PC-3 (cell line): ENCODE measurements at regions not wholly inside any gene's neighbourhood (a gene's known extent, or its start where the extent isn't known, plus 50 kb on each side); places are given as distances from the start of the nearest gene placed in this dataset.

ENCODE experiments used
- ATAC-seq: fragments of 200-7000 bp; cut with Tn5 transposase; 2 replicates; pipeline ENCODE4 v1.9.1; 2020; ENCODE audit warnings: mild to moderate bottlenecking, moderate library complexity
- BruUV-seq: library from RNA; stranded (reverse); fragments of 400-500 nt; replicated peaks from 2 replicates; lab custom pipeline; 2021; lab: Mats Ljungman, UMichigan
- CTCF ChIA-PET: fragments of 300-600 bp; sonication (Branson Sonifier 250); formaldehyde crosslinking; loops from one replicate; lab custom pipeline; 2022; ENCODE audit warnings: antibody characterized with exemption; lab: Charles Lee
- POLR2A ChIA-PET: fragments of 300-600 bp; sonication (Branson Sonifier 250); formaldehyde crosslinking; loops from one replicate; lab custom pipeline; 2022; ENCODE audit warnings: antibody characterized with exemption; ENCODE audit not compliant: unreplicated experiment; lab: Charles Lee
- DNase-seq: peaks from one replicate; pipeline ENCODE4 v3.0.0-alpha.2; 2015
- H2AFZ ChIP-seq: fragments of 300-600 bp; sonication (generic); 2 replicates; pipeline ENCODE4 v1.6.0; 2016; ENCODE audit warnings: antibody characterized with exemption, low read length
- H3F3A ChIP-seq: fragments of 300-600 bp; sonication (generic); one replicate; pipeline ENCODE4 v1.6.0; 2017; ENCODE audit warnings: antibody characterized with exemption, low read length, control low read depth, mild to moderate bottlenecking; ENCODE audit not compliant: unreplicated experiment
- H3K27ac ChIP-seq: fragments of 300-600 bp; sonication (generic); 2 replicates; pipeline ENCODE4 v1.5.1; 2016; ENCODE audit warnings: mild to moderate bottlenecking, low read length
- H3K27me3 ChIP-seq: fragments of 300-600 bp; sonication (generic); 2 replicates; pipeline ENCODE4 v1.6.1; 2016; ENCODE audit warnings: low read length, mixed read lengths
- H3K36me3 ChIP-seq: fragments of 300-600 bp; sonication (generic); 2 replicates; pipeline ENCODE4 v1.6.1; 2016; ENCODE audit warnings: low read depth, mixed run types, low read length, mixed read lengths
- H3K4me1 ChIP-seq: fragments of 300-600 bp; sonication (generic); 2 replicates; pipeline ENCODE4 v1.5.1; 2016; ENCODE audit warnings: low read length; ENCODE audit not compliant: insufficient read depth
- H3K4me2 ChIP-seq: fragments of 300-600 bp; sonication (generic); 2 replicates; pipeline ENCODE4 v1.6.0; 2016; ENCODE audit warnings: low read length
- H3K4me3 ChIP-seq: fragments of 300-600 bp; sonication (generic); 2 replicates; pipeline ENCODE4 v1.5.1; 2016; ENCODE audit warnings: mild to moderate bottlenecking, low read length, mixed read lengths
- H3K79me2 ChIP-seq: fragments of 300-600 bp; sonication (generic); 2 replicates; pipeline ENCODE4 v1.6.1; 2017; ENCODE audit warnings: low read length, mixed read lengths
- H3K9ac ChIP-seq: fragments of 300-600 bp; sonication (generic); 2 replicates; pipeline ENCODE4 v1.6.0; 2016; ENCODE audit warnings: mild to moderate bottlenecking, low read length
- H3K9me2 ChIP-seq: fragments of 300-600 bp; sonication (generic); replicated peaks from 2 replicates; pipeline ENCODE4 v1.6.1; 2016; ENCODE audit warnings: mixed run types, low read length, mixed read lengths
- H3K9me3 ChIP-seq: fragments of 300-600 bp; sonication (generic); 2 replicates; pipeline ENCODE4 v1.6.1; 2016; ENCODE audit warnings: low read length, mixed read lengths
- H4K20me1 ChIP-seq: fragments of 300-600 bp; sonication (generic); 2 replicates; pipeline ENCODE4 v1.6.1; 2016; ENCODE audit warnings: low read length, mixed read lengths
- EZH2 ChIP-seq: fragments of 300-600 bp; sonication (generic); IDR thresholded peaks from one replicate; pipeline ENCODE4 v1.6.1; 2017; ENCODE audit warnings: antibody characterized with exemption, mild to moderate bottlenecking, low read length; ENCODE audit not compliant: unreplicated experiment
- EZH2phosphoT487 ChIP-seq: fragments of 300-600 bp; sonication (generic); IDR thresholded peaks from 2 replicates; pipeline ENCODE4 v1.6.1; 2018; ENCODE audit warnings: mild to moderate bottlenecking, antibody characterized with exemption, low read length, borderline replicate concordance
- intact Hi-C: fragments of 100-400 bp; cut with micrococcal nuclease; formaldehyde crosslinking; loops from 2 replicates; pipeline ENCODE4 v1.9.0; 2023
- TF ChIP-seq, protein P1 (sequence below): fragments of 300-600 bp; sonication (generic); conservative IDR thresholded peaks from 2 replicates; pipeline ENCODE4 v1.5.1; 2017; ENCODE audit warnings: antibody characterized with exemption, low read depth, mild to moderate bottlenecking, low read length

DNA sequence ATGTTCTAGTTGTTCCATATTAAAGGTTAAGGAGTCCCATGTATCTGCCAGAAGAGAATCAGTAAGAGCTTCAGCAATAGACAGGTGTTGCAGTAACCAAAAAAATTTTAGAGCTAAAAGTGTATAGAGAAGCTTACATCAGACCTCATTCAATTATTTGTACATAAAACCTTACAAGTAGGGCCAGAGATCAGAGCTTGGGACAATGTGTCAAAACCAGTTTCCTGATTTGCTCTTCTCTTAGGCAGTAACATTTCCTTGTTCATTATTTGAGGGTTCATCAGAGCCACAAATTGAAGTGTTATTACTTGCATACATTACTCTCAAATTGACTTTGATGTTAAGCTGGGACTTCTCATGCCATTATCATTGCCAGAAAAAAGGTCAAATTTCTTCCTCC is 55.5 kb upstream of the ATXN7L3B start:
- no peaks in the 10 kb centered on the region for H3K9me2 ChIP-seq
- ATAC-seq (no peak), DNase-seq (no peak)
- H3K9ac ChIP-seq, result no peak overlapping the region
- CTCF ChIA-PET, result no interaction called here
- H3K4me2 ChIP-seq, result no peak overlapping the region
- H3F3A ChIP-seq, result no peaks in the 10 kb centered on the region
- H3K9me3 ChIP-seq, result no peaks in the 10 kb centered on the region
- intact Hi-C loops, result no loop called here
- H3K4me3 ChIP-seq, result no peak overlapping the region
- no peaks in the 10 kb centered on the region for H3K4me1 ChIP-seq
- POLR2A ChIA-PET, result no interaction called here
- H3K36me3 ChIP-seq, result no peaks in the 10 kb centered on the region
- TF ChIP-seq EZH2phosphoT487 (no peak), EZH2 (no peak)
- TF ChIP-seq, protein P1, sequence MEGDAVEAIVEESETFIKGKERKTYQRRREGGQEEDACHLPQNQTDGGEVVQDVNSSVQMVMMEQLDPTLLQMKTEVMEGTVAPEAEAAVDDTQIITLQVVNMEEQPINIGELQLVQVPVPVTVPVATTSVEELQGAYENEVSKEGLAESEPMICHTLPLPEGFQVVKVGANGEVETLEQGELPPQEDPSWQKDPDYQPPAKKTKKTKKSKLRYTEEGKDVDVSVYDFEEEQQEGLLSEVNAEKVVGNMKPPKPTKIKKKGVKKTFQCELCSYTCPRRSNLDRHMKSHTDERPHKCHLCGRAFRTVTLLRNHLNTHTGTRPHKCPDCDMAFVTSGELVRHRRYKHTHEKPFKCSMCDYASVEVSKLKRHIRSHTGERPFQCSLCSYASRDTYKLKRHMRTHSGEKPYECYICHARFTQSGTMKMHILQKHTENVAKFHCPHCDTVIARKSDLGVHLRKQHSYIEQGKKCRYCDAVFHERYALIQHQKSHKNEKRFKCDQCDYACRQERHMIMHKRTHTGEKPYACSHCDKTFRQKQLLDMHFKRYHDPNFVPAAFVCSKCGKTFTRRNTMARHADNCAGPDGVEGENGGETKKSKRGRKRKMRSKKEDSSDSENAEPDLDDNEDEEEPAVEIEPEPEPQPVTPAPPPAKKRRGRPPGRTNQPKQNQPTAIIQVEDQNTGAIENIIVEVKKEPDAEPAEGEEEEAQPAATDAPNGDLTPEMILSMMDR, result no peak
- H4K20me1 ChIP-seq, result no peaks in the 10 kb centered on the region
- no peaks in the 10 kb centered on the region for H3K27me3 ChIP-seq
- no peak overlapping the region for H2AFZ ChIP-seq
- no peak overlapping the region for H3K27ac ChIP-seq
- H3K79me2 ChIP-seq, result no peaks in the 10 kb centered on the region
- BruUV-seq, result no TSS peak

DNA sequence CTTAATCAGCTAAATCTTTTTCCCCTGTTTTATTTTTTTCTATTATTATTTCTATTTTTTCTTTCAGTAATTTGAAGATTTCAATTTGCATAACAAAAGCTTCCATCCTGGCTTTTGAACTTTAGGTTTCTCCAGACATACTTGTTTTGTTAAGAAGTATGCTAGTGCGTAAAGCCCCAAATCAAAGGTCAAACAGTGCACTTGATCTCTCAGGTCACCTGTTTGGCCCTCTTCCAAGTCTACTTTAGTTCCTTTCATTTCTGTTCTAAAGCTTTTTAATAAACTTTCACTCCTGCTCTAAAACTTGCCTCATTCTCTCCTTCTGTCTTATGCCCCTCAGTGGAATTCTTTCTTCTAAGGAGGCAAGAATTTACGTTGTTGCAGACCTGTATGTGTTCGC is 54.6 kb upstream of the ATXN7L3B start:
- Histone ChIP-seq H3K9me2 (no peaks in the 10 kb centered on the region), H3K4me3 (no peak overlapping the region), H3K79me2 (no peaks in the 10 kb centered on the region), H4K20me1 (no peaks in the 10 kb centered on the region), H3K27me3 (no peaks in the 10 kb centered on the region), H3K4me1 (no peaks in the 10 kb centered on the region), H3K4me2 (no peak overlapping the region), H3K9me3 (no peaks in the 10 kb centered on the region), H3K36me3 (no peaks in the 10 kb centered on the region), H3K27ac (no peak overlapping the region), H3F3A (no peaks in the 10 kb centered on the region), H2AFZ (no peak overlapping the region), H3K9ac (no peak overlapping the region)
- intact Hi-C loops, result no loop called here
- BruUV-seq, result no TSS peak
- ChIA-PET POLR2A (no interaction called here), CTCF (no interaction called here)
- ATAC-seq (no peak), DNase-seq (no peak)
- no peak for TF ChIP-seq EZH2phosphoT487
- TF ChIP-seq EZH2, result no peak
- TF ChIP-seq, protein P1, result no peak
